Ishikawa (cell line): ENCODE measurements at regions not wholly inside any gene's neighbourhood (a gene's known extent, or its start where the extent isn't known, plus 50 kb on each side); places are given as distances from the start of the nearest gene placed in this dataset.

Experiments used
- CEBPB ChIP-seq: IDR thresholded peaks from 2 replicates; pipeline ENCODE4 v1.6.1; 2012
- CREB1 ChIP-seq: IDR thresholded peaks from 2 replicates; pipeline ENCODE4 v1.6.1; 2012; ENCODE audit warnings: low read depth
- EGR1 ChIP-seq: IDR thresholded peaks from 2 replicates; pipeline ENCODE4 v1.6.1; 2012
- EP300 ChIP-seq: IDR thresholded peaks from 2 replicates; pipeline ENCODE4 v1.6.1; 2012; ENCODE audit warnings: borderline replicate concordance
- FOXM1 ChIP-seq: IDR thresholded peaks from 2 replicates; pipeline ENCODE4 v1.6.1; 2012; ENCODE audit warnings: low read depth, borderline replicate concordance
- NFIC ChIP-seq: IDR thresholded peaks from 2 replicates; pipeline ENCODE4 v1.6.1; 2012
- RAD21 ChIP-seq: IDR thresholded peaks from 2 replicates; pipeline ENCODE4 v1.6.1; 2012; ENCODE audit warnings: low read depth
- TAF1 ChIP-seq: IDR thresholded peaks from 2 replicates; pipeline ENCODE4 v1.6.1; 2012; ENCODE audit warnings: low read depth, mild to moderate bottlenecking
- TCF12 ChIP-seq: IDR thresholded peaks from 2 replicates; pipeline ENCODE4 v1.6.1; 2012; ENCODE audit warnings: low read depth
- TEAD4 ChIP-seq: IDR thresholded peaks from 2 replicates; pipeline ENCODE4 v1.6.1; 2012
- USF1 ChIP-seq: IDR thresholded peaks from 2 replicates; pipeline ENCODE4 v1.6.1; 2012
- YY1 ChIP-seq: IDR thresholded peaks from 2 replicates; pipeline ENCODE4 v1.6.1; 2012; ENCODE audit warnings: low read depth
- ZBTB7A ChIP-seq: IDR thresholded peaks from 2 replicates; pipeline ENCODE4 v1.6.1; 2012; ENCODE audit warnings: low read depth
- TF ChIP-seq, protein P1 (sequence below): IDR thresholded peaks from 2 replicates; pipeline ENCODE4 v1.6.1; 2012; ENCODE audit warnings: low read depth, mild to moderate bottlenecking
- TF ChIP-seq, protein P2 (sequence below): IDR thresholded peaks from 2 replicates; pipeline ENCODE4 v1.6.1; 2012

DNA sequence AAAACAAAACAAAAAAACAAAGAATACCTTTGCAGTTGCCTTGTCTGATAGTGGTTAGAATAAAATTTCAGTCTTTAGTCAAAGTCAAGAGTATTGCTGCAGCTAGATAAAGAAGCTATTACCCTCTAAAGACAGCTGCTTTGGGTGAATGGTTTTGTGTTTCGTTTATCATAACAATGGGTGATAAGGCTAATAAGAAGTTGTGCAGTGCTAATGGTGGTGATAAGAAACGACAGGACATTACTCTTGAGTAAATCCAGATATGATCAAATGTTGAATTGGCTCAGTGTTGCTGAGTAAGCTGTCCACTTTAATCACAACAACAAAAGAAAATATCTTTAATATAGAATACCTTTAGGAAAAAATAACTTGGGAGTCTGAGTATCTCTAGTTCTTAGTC, 1825.3 kb downstream of the SLITRK5 start:
- no peak for TF ChIP-seq TEAD4
- TF ChIP-seq USF1 = no peak
- no peak for TF ChIP-seq EGR1
- TF ChIP-seq CREB1 = no peak
- TF ChIP-seq TAF1 = no peak
- TF ChIP-seq TCF12 = no peak
- TF ChIP-seq, protein P1, sequence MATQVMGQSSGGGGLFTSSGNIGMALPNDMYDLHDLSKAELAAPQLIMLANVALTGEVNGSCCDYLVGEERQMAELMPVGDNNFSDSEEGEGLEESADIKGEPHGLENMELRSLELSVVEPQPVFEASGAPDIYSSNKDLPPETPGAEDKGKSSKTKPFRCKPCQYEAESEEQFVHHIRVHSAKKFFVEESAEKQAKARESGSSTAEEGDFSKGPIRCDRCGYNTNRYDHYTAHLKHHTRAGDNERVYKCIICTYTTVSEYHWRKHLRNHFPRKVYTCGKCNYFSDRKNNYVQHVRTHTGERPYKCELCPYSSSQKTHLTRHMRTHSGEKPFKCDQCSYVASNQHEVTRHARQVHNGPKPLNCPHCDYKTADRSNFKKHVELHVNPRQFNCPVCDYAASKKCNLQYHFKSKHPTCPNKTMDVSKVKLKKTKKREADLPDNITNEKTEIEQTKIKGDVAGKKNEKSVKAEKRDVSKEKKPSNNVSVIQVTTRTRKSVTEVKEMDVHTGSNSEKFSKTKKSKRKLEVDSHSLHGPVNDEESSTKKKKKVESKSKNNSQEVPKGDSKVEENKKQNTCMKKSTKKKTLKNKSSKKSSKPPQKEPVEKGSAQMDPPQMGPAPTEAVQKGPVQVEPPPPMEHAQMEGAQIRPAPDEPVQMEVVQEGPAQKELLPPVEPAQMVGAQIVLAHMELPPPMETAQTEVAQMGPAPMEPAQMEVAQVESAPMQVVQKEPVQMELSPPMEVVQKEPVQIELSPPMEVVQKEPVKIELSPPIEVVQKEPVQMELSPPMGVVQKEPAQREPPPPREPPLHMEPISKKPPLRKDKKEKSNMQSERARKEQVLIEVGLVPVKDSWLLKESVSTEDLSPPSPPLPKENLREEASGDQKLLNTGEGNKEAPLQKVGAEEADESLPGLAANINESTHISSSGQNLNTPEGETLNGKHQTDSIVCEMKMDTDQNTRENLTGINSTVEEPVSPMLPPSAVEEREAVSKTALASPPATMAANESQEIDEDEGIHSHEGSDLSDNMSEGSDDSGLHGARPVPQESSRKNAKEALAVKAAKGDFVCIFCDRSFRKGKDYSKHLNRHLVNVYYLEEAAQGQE = no peak
- TF ChIP-seq YY1 = no peak
- no peak for TF ChIP-seq NFIC
- TF ChIP-seq ZBTB7A = no peak
- no peak for TF ChIP-seq FOXM1
- TF ChIP-seq CEBPB = no peak
- no peak for TF ChIP-seq EP300
- no peak for TF ChIP-seq RAD21
- TF ChIP-seq, protein P2, sequence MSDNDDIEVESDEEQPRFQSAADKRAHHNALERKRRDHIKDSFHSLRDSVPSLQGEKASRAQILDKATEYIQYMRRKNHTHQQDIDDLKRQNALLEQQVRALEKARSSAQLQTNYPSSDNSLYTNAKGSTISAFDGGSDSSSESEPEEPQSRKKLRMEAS = no peak

- TF ChIP-seq TEAD4 (no peak), TCF12 (no peak), ZBTB7A (no peak), USF1 (no peak), EGR1 (no peak), TAF1 (no peak), CEBPB (no peak), RAD21 (no peak), YY1 (no peak), FOXM1 (no peak), CREB1 (no peak), EP300 (no peak), NFIC (no peak)
- TF ChIP-seq, protein P1 = no peak
- TF ChIP-seq, protein P2 = no peak
Observed at GRCh38 chr13:89497658-89498057, 1826.5 kb downstream of the SLITRK5 start.

DNA sequence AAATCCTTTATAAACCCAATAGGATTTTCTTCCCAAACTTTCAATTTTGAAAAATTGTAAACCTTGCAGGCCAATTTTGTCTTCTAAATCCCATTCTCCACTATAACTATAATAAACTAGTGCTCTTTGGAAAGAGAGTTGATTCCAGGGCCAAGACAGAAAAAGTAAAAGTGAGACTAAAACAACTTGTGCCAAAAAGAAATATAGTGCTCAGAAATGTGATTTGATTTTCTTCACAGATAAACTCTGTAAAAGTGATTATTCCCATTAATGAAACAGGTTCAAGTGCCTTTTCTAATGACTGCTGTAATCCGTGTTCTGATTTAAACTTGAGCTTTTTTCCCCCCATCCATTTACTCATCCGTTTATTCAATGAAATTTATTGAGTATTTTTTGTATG, 1831.1 kb downstream of the SLITRK5 start:
- TF ChIP-seq RAD21 (no peak), FOXM1 (no peak), USF1 (no peak), CREB1 (no peak), NFIC (no peak), CEBPB (no peak), EP300 (no peak), TCF12 (no peak), TEAD4 (no peak), ZBTB7A (no peak)
- TF ChIP-seq, protein P1 = no peak
